ENCODE measurements at regions not wholly inside any gene's neighbourhood (a gene's known extent, or its start where the extent isn't known, plus 50 kb on each side); places are given as distances from the start of the nearest gene placed in this dataset.

GRCh38 chr4:84417997-84418709, 80.9 kb downstream of the NKX6-1 start:
- no peaks in the 10 kb centered on the region for H3K9me3 ChIP-seq (replicated peaks in 1 of 3)
- DNase-seq = no peak
- 46 to 52% (median 47%) methylated on average over 5 of the region's 5 CpGs for whole genome bisulfite sequencing, 4 donors
- no peak overlapping the region for H3K4me3 ChIP-seq
- H3K36me3 ChIP-seq (replicated peaks in 1 of 2) = no peaks in the 10 kb centered on the region
- no peaks in the 10 kb centered on the region for H3K4me1 ChIP-seq (replicated peaks in 1 of 2)
- no peaks in the 10 kb centered on the region for H3K27me3 ChIP-seq
- intact Hi-C loops (cut with DNase I) = no loop called here
- no peak overlapping the region for H3K27ac ChIP-seq
- TF ChIP-seq POLR2A (IDR thresholded peaks at IDR 0.05) = no peak
- TF ChIP-seq, protein P1, sequence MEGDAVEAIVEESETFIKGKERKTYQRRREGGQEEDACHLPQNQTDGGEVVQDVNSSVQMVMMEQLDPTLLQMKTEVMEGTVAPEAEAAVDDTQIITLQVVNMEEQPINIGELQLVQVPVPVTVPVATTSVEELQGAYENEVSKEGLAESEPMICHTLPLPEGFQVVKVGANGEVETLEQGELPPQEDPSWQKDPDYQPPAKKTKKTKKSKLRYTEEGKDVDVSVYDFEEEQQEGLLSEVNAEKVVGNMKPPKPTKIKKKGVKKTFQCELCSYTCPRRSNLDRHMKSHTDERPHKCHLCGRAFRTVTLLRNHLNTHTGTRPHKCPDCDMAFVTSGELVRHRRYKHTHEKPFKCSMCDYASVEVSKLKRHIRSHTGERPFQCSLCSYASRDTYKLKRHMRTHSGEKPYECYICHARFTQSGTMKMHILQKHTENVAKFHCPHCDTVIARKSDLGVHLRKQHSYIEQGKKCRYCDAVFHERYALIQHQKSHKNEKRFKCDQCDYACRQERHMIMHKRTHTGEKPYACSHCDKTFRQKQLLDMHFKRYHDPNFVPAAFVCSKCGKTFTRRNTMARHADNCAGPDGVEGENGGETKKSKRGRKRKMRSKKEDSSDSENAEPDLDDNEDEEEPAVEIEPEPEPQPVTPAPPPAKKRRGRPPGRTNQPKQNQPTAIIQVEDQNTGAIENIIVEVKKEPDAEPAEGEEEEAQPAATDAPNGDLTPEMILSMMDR (IDR thresholded peaks at IDR 0.05) = no peak

DNA sequence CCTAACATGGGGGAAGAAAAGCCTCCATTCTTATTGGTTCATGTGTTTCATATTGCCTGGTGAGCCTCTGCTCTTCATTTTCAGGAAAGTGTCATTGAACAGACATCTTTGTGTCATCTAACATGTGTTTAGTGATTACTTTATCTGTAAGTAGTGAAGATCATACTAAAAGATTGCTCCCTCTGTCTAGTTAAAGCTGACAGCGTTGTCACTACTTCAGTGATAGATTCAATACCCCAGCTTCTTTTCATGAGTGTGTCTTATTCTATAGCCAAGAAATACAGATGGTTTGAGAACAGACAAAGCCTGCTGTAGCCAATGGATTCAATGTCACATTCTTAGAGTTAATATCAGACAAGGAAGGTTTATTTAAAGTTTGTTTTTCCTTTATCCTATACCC, 85.1 kb downstream of the NKX6-1 start:
- Histone ChIP-seq H3K4me3 (no peak overlapping the region), H3K27ac (no peak overlapping the region), H3K36me3 (replicated peaks in 1 of 2) (no peaks in the 10 kb centered on the region), H3K27me3 (no peaks in the 10 kb centered on the region), H3K4me1 (replicated peaks in 1 of 2) (no peaks in the 10 kb centered on the region), H3K9me3 (replicated peaks in 1 of 3) (no peaks in the 10 kb centered on the region)
- no peak for DNase-seq
- TF ChIP-seq POLR2A (IDR thresholded peaks at IDR 0.05) = no peak
- TF ChIP-seq, protein P1 (IDR thresholded peaks at IDR 0.05) = no peak
- WGBS, 4 donors = 58 to 70% (median 63%) methylated on average over 1 of the region's 1 CpG
- intact Hi-C loops (cut with DNase I) = no loop called here

- no peak overlapping the region for H3K27ac ChIP-seq
- no peaks in the 10 kb centered on the region for H3K4me1 ChIP-seq (replicated peaks in 1 of 2)
- H3K36me3 ChIP-seq (replicated peaks in 1 of 2) = no peaks in the 10 kb centered on the region
- H3K27me3 ChIP-seq = no peaks in the 10 kb centered on the region
- no peak overlapping the region for H3K4me3 ChIP-seq
- DNase-seq = no peak
- H3K9me3 ChIP-seq (replicated peaks in 1 of 3) = no peaks in the 10 kb centered on the region
- intact Hi-C loops (cut with DNase I) = no loop called here
- no peak for TF ChIP-seq POLR2A (IDR thresholded peaks at IDR 0.05)
- TF ChIP-seq, protein P1 (IDR thresholded peaks at IDR 0.05) = no peak
These were observed 85.6 kb downstream of the NKX6-1 start for GRCh38 chr4:84413480-84413879.

- no peak for DNase-seq
- 77 to 86% (median 83%) methylated on average over 1 of the region's 1 CpG for WGBS, 4 donors
- intact Hi-C loops (cut with DNase I) = no loop called here
- Histone ChIP-seq H3K4me3 (no peak overlapping the region), H3K36me3 (replicated peaks in 1 of 2) (no peaks in the 10 kb centered on the region), H3K4me1 (replicated peaks in 1 of 2) (no peaks in the 10 kb centered on the region), H3K9me3 (replicated peaks in 1 of 3) (no peaks in the 10 kb centered on the region), H3K27me3 (no peaks in the 10 kb centered on the region), H3K27ac (no peak overlapping the region)
- no peak for TF ChIP-seq POLR2A (IDR thresholded peaks at IDR 0.05)
- TF ChIP-seq, protein P1 (IDR thresholded peaks at IDR 0.05) = no peak
These were observed 87.0 kb downstream of the NKX6-1 start for GRCh38 chr4:84412062-84412461.
